IMR-90 (cell line): ENCODE measurements at regions not wholly inside any gene's neighbourhood (a gene's known extent, or its start where the extent isn't known, plus 50 kb on each side); places are given as distances from the start of the nearest gene placed in this dataset.

Experiments
- CEBPB ChIP-seq: IDR thresholded peaks from 2 replicates; pipeline ENCODE4 v1.6.1; 2012; ENCODE audit warnings: low read depth, low read length, improper control_type of control experiment
- CTCF ChIP-seq: conservative IDR thresholded peaks from 2 replicates; pipeline ENCODE4 v1.5.1; 2012; ENCODE audit warnings: mild to moderate bottlenecking, low read depth, low read length, improper control_type of control experiment
- FOS ChIP-seq: fragments of 150-350 bp; IDR thresholded peaks from 2 replicates; pipeline ENCODE4 v1.6.1; 2016; ENCODE audit warnings: low read depth, low read length
- MAFK ChIP-seq: IDR thresholded peaks from 2 replicates; pipeline ENCODE4 v1.6.1; 2012; ENCODE audit warnings: low read depth, low read length, improper control_type of control experiment
- MXI1 ChIP-seq: IDR thresholded peaks from 2 replicates; pipeline ENCODE4 v1.6.1; 2012; ENCODE audit warnings: low read depth, mild to moderate bottlenecking, low read length, moderate library complexity, borderline replicate concordance
- POLR2A ChIP-seq: IDR thresholded peaks from 2 replicates; pipeline ENCODE4 v1.6.1; 2012; ENCODE audit warnings: mild to moderate bottlenecking, low read depth, low read length
- RAD21 ChIP-seq: IDR thresholded peaks from 2 replicates; pipeline ENCODE4 v1.6.1; 2012; ENCODE audit warnings: low read length, improper control_type of control experiment
- RFX5 ChIP-seq: IDR thresholded peaks from 2 replicates; pipeline ENCODE4 v1.8.0; 2012; ENCODE audit warnings: low read depth, mild to moderate bottlenecking, low read length, moderate library complexity
- SMC3 ChIP-seq: fragments of 150-350 bp; IDR thresholded peaks from 2 replicates; pipeline ENCODE4 v1.6.1; 2016; ENCODE audit warnings: low read depth, mild to moderate bottlenecking, antibody characterized with exemption, low read length, moderate library complexity

- TF ChIP-seq POLR2A (no peak), CTCF (no peak), RAD21 (no peak), CEBPB (no peak), SMC3 (no peak), MAFK (no peak), MXI1 (no peak), FOS (no peak), RFX5 (no peak)
Measured at GRCh38 chr3:194077602-194078001, 58.3 kb upstream of the HES1 start.
